ENCODE measurements at regions not wholly inside any gene's neighbourhood (a gene's known extent, or its start where the extent isn't known, plus 50 kb on each side); places are given as distances from the start of the nearest gene placed in this dataset.

DNA sequence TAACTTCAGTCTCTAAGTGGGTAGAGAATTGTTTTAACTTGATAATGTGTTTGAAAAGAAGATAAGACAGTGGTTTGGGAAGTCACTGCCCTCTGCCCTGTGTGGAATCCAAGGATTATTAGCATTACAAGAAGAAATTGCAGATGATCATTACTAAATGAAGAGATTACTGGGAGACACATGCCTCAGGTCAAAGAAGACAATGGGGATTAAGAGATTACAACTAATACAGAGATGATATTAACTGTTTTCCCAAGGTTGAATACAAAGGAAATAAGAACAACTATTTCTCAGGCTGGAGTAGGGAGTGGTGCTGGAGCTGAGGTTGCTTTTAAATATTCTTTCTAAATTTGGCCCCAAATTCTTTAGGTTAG lies 166.0 kb downstream of the TRMT11 start:
- no peaks in the 10 kb centered on the region for H3K36me3 Mint-ChIP-seq
- H3K4me3 Mint-ChIP-seq = no peak overlapping the region
- peaks cover 0 to 3% (median 1%) of the 10 kb centered on the region in 3 donors for H3K27me3 Mint-ChIP-seq (ENCODE audit: low read depth in 3 of 3)
- Histone ChIP-seq H3K9ac (ENCODE audit: insufficient read depth, low read length, poor library complexity, severe bottlenecking) (no peak overlapping the region), H3K9me3 (replicated peaks in 1 of 2; ENCODE audit: control insufficient read depth in 1 of 2, insufficient read depth in 1 of 2, low read length in 2 of 2) (no peaks in the 10 kb centered on the region), H3K4me1 (ENCODE audit: control insufficient read depth in 1 of 2, insufficient read depth in 2 of 2, low read length in 2 of 2) (peaks cover 0 to 9% of the 10 kb centered on the region in 2 donors), H3K4me2 (replicated peaks; ENCODE audit: extremely low read depth, low read length, poor library complexity, severe bottlenecking) (no peak overlapping the region), H3K27ac (ENCODE audit: low read depth in 1 of 2, low read length in 2 of 2) (no peak overlapping the region), H2AFZ (ENCODE audit: insufficient read depth, low read depth, low read length, poor library complexity, severe bottlenecking) (no peak overlapping the region), H4K20me1 (ENCODE audit: insufficient read depth, low read length) (no peaks in the 10 kb centered on the region), H3K79me2 (ENCODE audit: insufficient read depth, low read length) (no peaks in the 10 kb centered on the region), H3K27me3 (ENCODE audit: control insufficient read depth in 2 of 2, insufficient read depth in 2 of 2, low read length in 2 of 2) (no peaks in the 10 kb centered on the region), H3K36me3 (replicated peaks in 1 of 2; ENCODE audit: control insufficient read depth in 1 of 2, insufficient read depth in 2 of 2, low read length in 2 of 2) (no peaks in the 10 kb centered on the region), H3K4me3 (replicated peaks in 1 of 3; ENCODE audit: low read depth in 2 of 3, low read length in 3 of 3) (no peak overlapping the region)
- DNase-seq = no peak
- peaks cover 0 to 1% (median 0%) of the 10 kb centered on the region in 7 donors for H3K9me3 Mint-ChIP-seq
- no peak overlapping the region for H3K27ac Mint-ChIP-seq
- H3K4me1 Mint-ChIP-seq = peaks cover 10% of the 10 kb centered on the region
- TF ChIP-seq, protein P1, sequence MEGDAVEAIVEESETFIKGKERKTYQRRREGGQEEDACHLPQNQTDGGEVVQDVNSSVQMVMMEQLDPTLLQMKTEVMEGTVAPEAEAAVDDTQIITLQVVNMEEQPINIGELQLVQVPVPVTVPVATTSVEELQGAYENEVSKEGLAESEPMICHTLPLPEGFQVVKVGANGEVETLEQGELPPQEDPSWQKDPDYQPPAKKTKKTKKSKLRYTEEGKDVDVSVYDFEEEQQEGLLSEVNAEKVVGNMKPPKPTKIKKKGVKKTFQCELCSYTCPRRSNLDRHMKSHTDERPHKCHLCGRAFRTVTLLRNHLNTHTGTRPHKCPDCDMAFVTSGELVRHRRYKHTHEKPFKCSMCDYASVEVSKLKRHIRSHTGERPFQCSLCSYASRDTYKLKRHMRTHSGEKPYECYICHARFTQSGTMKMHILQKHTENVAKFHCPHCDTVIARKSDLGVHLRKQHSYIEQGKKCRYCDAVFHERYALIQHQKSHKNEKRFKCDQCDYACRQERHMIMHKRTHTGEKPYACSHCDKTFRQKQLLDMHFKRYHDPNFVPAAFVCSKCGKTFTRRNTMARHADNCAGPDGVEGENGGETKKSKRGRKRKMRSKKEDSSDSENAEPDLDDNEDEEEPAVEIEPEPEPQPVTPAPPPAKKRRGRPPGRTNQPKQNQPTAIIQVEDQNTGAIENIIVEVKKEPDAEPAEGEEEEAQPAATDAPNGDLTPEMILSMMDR (IDR thresholded peaks at IDR 0.05) = no peak
- intact Hi-C loops (cut with micrococcal nuclease) = no loop called here

DNA sequence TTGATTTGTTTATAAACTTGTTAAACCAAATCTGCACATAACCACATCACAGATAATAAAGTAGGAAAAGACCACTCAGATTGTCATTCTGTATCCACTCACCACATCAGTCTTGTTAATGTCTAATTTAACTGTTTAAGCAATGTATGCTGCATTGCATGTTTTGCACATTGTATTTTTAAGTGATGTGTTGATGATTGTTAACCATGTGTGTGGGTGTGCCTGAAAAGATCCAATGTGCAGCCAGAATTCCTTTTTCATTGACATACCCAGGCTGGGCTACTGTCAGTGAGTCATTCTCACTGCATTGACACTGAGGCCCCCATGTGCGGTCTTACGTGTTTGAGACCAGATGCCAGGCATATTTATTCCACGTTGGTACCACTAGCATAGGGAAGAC lies 167.3 kb downstream of the TRMT11 start:
- H3K27me3 Mint-ChIP-seq (ENCODE audit: low read depth in 3 of 3) = peaks cover 0 to 3% (median 1%) of the 10 kb centered on the region in 3 donors
- no peaks in the 10 kb centered on the region for H3K79me2 ChIP-seq (ENCODE audit: insufficient read depth, low read length)
- H3K4me3 Mint-ChIP-seq = no peak overlapping the region
- H3K27me3 ChIP-seq (ENCODE audit: control insufficient read depth in 2 of 2, insufficient read depth in 2 of 2, low read length in 2 of 2) = no peaks in the 10 kb centered on the region
- H4K20me1 ChIP-seq (ENCODE audit: insufficient read depth, low read length) = no peaks in the 10 kb centered on the region
- no peak for DNase-seq
- H3K9ac ChIP-seq (ENCODE audit: insufficient read depth, low read length, poor library complexity, severe bottlenecking) = no peak overlapping the region
- TF ChIP-seq, protein P1 (IDR thresholded peaks at IDR 0.05) = no peak
- no peaks in the 10 kb centered on the region for H3K36me3 ChIP-seq (replicated peaks in 1 of 2; ENCODE audit: control insufficient read depth in 1 of 2, insufficient read depth in 2 of 2, low read length in 2 of 2)
- peaks cover 0 to 1% (median 0%) of the 10 kb centered on the region in 7 donors for H3K9me3 Mint-ChIP-seq
- peaks cover 0 to 9% of the 10 kb centered on the region in 2 donors for H3K4me1 ChIP-seq (ENCODE audit: control insufficient read depth in 1 of 2, insufficient read depth in 2 of 2, low read length in 2 of 2)
- no peak overlapping the region for H3K27ac ChIP-seq (ENCODE audit: low read depth in 1 of 2, low read length in 2 of 2)
- H3K4me2 ChIP-seq (replicated peaks; ENCODE audit: extremely low read depth, low read length, poor library complexity, severe bottlenecking) = no peak overlapping the region
- H2AFZ ChIP-seq (ENCODE audit: insufficient read depth, low read depth, low read length, poor library complexity, severe bottlenecking) = no peak overlapping the region
- intact Hi-C loops (cut with micrococcal nuclease) = no loop called here
- peaks cover 10% of the 10 kb centered on the region for H3K4me1 Mint-ChIP-seq
- H3K4me3 ChIP-seq (replicated peaks in 1 of 3; ENCODE audit: low read depth in 2 of 3, low read length in 3 of 3) = no peak overlapping the region
- WGBS (ENCODE audit: insufficient coverage) = 100% methylated on average over 2 of the region's 3 CpGs
- no peaks in the 10 kb centered on the region for H3K36me3 Mint-ChIP-seq
- no peak overlapping the region for H3K27ac Mint-ChIP-seq
- H3K9me3 ChIP-seq (replicated peaks in 1 of 2; ENCODE audit: control insufficient read depth in 1 of 2, insufficient read depth in 1 of 2, low read length in 2 of 2) = no peaks in the 10 kb centered on the region
